Frontal cortex (tissue), 3 donors: ENCODE measurements at regions not wholly inside any gene's neighbourhood (a gene's known extent, or its start where the extent isn't known, plus 50 kb on each side); places are given as distances from the start of the nearest gene placed in this dataset.

ENCODE experiments used
- DNase-seq, 2 donors: peaks; one replicate each; pipeline ENCODE4 v3.0.0; 2012; ENCODE audit warnings: low spot score in 2 of 2
- FAIRE-seq: peaks from 2 replicates; lab custom pipeline; 2012; peaks lifted over from hg19 to GRCh38; lab: Jason Lieb, UNC
- donor health status: control.
- donor health status: control.
- donor health status: control.

- DNase-seq (no peak), FAIRE-seq (no peak)
Observed at GRCh38 chr20:61120595-61121515, 131.2 kb upstream of the CDH4 start.

GRCh38 chr20:61121661-61122060, 130.4 kb upstream of the CDH4 start:
- no peak for DNase-seq
- no peak for FAIRE-seq

- FAIRE-seq = no peak
- DNase-seq = no peak
Observed at GRCh38 chr20:61123286-61123685, 128.8 kb upstream of the CDH4 start.

- FAIRE-seq = no peak
- DNase-seq = no peak
Observed at GRCh38 chr20:61123751-61124368, 128.2 kb upstream of the CDH4 start.

GRCh38 chr20:61125076-61125475, 127.0 kb upstream of the CDH4 start:
- no peak for FAIRE-seq
- DNase-seq = no peak

GRCh38 chr20:61125546-61126180, 126.4 kb upstream of the CDH4 start:
- FAIRE-seq (no peak), DNase-seq (no peak)

- FAIRE-seq = no peak
- no peak for DNase-seq
Observed at GRCh38 chr20:61126369-61127195, 125.5 kb upstream of the CDH4 start.

DNA sequence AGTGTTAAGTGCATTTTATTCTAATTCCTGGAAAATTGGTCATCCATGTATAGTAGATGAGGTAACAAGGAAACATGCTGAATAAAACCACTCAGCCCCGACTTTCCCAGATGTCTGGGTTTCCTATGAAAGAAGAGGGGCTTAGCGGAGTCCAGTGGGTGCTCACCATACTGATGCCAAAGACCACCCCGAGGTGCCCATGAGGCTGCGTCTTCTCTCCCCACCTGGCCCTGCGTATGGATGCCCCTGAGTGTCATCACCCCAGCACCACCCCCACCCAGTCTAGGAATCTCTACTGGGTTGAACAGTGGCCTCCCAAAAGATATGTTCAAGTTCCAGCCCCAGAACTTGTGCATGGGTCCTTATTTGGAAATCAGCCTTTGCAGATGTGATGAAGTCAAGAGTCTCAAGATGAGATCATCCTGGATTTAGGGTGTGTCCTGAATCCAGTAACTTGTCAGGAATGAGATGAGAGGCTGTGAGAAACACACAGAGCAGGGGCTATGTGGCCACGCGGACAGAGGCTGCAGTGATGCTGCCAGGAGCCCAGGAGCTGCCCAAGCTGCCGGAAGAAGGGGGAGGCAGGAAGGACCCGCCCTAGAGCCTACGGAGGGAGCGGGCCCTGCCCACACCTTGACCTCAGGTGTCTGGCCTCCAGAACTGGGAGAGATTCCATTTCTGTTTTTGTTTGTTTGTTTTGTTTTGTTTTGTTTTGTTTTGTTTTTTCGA, 124.6 kb upstream of the CDH4 start:
- no peak for DNase-seq

DNA sequence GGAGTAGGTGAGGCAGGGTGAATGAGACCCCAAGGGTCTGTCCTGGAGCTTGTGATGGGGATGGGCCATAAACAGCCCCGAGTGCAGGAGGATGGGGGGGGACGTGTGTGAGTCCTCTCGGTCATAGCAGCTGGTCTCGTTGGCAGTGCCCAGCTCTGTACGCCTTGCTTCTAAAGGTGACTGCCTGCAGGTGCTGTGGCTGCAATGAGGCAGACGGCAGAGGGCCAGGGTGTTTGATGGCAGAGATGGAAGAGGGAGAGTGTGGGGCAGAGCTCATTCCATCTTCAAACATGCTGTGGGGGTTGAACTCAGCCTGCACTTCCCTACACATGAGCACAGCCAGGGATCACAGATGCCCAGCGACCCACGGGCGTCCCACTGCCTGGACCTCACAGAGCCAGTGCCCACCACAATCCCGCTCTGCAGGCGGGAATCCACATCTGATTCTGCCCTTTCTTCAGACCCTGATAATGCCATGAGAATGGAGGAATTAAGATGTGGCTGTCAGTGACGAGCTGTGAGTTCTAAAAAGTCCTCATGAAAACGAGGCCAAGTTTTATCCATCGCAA, 123.3 kb upstream of the CDH4 start:
- FAIRE-seq = no peak
- no peak for DNase-seq

More for the DNA sequence above, 124.6 kb upstream of the CDH4 start:
- FAIRE-seq = no peak

- FAIRE-seq = no peak
- DNase-seq = no peak
Observed at GRCh38 chr20:61129311-61129710, 122.8 kb upstream of the CDH4 start.

- no peak for DNase-seq
- FAIRE-seq = no peak
Observed at GRCh38 chr20:61130156-61130555, 121.9 kb upstream of the CDH4 start.

DNA sequence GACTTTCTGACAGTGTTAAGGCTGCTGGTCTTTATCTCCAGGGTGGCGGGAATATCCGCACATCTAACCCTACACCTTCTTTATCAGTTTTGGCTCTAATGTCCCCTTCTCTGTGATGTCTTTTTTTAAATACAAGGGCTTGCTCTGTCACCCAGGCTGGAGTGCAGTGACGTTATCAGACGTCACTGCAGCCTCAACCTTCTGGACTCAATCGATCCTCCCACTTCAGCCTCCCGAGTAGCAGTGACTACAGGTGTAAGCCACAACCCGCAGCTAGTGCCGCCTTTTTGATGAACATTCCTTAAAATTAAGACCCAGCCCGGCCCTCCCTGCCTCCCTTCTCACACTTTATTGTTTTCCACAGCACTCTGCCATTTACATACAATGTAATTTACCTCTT, 120.1 kb upstream of the CDH4 start:
- FAIRE-seq (no peak), DNase-seq (no peak)

GRCh38 chr20:61133611-61134010, 118.5 kb upstream of the CDH4 start:
- FAIRE-seq (no peak), DNase-seq (no peak)

DNA sequence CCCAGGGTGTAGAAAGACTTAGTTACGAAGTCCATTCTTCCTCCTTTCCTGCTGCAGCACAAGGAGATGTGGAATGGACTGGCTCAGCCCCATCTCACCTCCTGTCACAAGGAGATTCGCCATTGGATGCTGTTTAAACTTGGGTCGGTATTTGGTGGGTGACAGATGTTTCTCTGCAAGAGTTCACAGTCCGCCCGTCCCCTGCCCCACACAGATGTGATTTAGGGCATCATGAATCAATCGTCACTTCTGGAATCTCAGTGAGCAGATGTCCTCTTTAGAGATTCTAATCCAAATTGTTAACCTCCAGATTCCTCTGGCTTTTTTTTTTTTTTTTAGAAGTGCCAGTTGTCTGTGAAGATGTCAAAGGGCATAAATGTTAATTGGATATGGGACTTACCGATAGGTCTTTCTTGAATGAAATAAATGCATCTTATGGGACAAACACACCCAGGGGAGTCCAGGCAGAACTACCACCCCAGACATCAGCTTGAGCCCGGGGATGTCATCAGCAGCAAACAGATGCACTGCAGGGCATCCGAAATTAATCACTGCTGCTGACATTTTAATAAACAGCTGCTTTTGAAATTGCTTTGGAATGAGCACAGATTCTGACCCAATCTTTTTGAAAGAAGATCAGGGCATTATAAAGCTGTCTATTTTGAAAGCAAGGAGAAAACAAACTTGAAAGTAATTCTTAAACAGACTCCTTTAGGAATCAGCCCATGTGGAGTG, 117.6 kb upstream of the CDH4 start:
- FAIRE-seq (no peak), DNase-seq (no peak)

DNA sequence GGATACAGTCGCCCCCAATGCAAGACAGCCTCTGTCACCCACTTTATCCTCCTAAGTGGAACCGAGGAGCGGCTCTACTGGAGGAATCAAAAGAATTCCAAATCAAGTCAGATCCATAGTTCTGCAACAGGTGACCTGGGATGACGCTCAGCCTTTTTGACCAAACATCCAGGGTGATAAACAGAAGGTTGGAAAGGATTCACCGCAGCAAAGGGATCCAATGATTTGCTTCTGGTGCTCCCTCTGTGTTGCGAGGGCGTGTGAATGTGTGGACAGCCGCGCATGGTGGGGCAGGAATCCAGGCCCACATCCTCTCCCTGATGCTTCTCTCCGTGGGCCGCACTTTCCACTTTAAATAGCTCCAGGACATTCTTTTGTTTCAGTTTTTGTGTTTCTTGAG, 116.8 kb upstream of the CDH4 start:
- FAIRE-seq (no peak), DNase-seq (no peak)

DNA sequence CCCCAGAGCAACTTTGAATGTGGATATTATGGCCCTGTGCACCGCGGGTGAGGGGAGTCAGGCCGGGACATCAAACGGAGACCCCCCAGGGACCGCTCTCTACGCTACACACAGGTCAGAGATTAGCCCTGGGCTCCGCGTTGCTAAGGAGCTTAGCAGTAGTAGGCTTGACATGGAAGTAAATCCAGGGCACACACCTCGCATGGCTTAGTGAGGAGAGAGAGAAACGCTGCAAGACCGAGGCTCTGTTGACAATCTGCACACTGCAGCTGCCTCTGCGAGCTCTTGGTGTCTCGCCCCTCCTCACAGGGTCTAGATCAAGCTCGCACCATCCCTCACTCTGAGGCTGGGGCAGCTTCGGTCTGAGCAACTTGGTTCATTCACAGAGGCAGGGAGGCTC, 116.1 kb upstream of the CDH4 start:
- DNase-seq (no peak), FAIRE-seq (no peak)

- DNase-seq (no peak), FAIRE-seq (no peak)
Observed at GRCh38 chr20:61138566-61138965, 113.5 kb upstream of the CDH4 start.

DNA sequence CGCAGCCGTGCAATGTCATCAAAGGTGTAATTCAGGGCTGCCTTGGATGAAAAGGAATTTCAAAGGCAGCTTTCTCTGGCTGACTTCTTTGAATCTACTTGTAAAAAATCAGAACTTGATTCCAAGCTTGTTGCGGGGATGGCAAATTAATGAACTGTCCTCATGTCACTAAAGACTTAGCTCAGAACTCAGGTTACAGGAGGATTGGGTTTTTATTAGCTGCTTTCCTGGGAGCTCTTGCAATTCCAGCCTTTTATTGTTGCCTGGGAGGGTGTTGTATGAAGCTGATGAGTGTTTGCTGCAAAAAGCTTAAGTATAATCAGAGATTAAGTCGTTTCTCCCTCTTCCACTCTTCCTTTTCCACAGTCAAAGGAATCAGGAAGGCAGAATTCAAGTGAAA, 113.0 kb upstream of the CDH4 start:
- DNase-seq (no peak), FAIRE-seq (no peak)

- FAIRE-seq (no peak), DNase-seq (no peak)
Observed at GRCh38 chr20:61140576-61140975, 111.5 kb upstream of the CDH4 start.
